ENCODE measurements at regions not wholly inside any gene's neighbourhood (a gene's known extent, or its start where the extent isn't known, plus 50 kb on each side); places are given as distances from the start of the nearest gene placed in this dataset.

- no peaks in the 10 kb centered on the region for H3K27me3 ChIP-seq (ENCODE audit: insufficient read depth, low read depth, low read length)
- no peaks in the 10 kb centered on the region for H3K9me3 ChIP-seq (ENCODE audit: low read length)
- H3K27ac ChIP-seq (ENCODE audit: low read length), result no peak overlapping the region
- no peaks in the 10 kb centered on the region for H3K79me2 ChIP-seq (replicated peaks; ENCODE audit: insufficient read depth, low read length)
- no peaks in the 10 kb centered on the region for H3F3A ChIP-seq (ENCODE audit: insufficient read depth, low read length, poor library complexity, severe bottlenecking)
- no peak overlapping the region for H3K4me3 ChIP-seq (ENCODE audit: low read length)
- no peak for TF ChIP-seq REST (IDR thresholded peaks at IDR 0.05; ENCODE audit: borderline replicate concordance)
- TF ChIP-seq TAF1 (IDR thresholded peaks at IDR 0.05; ENCODE audit: low read depth), result no peak
- no peak for TF ChIP-seq EP300 (conservative IDR thresholded peaks at IDR 0.05; ENCODE audit: poor library complexity, severe bottlenecking)
- no peak for TF ChIP-seq SMC3 (conservative IDR thresholded peaks at IDR 0.05; ENCODE audit: poor library complexity)
- TF ChIP-seq POLR2AphosphoS5 (IDR thresholded peaks at IDR 0.05), result no peak
- no peak for TF ChIP-seq RAD21 (conservative IDR thresholded peaks at IDR 0.05)
- TF ChIP-seq MXI1 (conservative IDR thresholded peaks at IDR 0.05; ENCODE audit: poor library complexity, severe bottlenecking), result no peak
- no peak for TF ChIP-seq EZH2 (IDR thresholded peaks at IDR 0.05; ENCODE audit: borderline replicate concordance, insufficient read depth, low read length, poor library complexity, severe bottlenecking)
- TF ChIP-seq, protein P1, sequence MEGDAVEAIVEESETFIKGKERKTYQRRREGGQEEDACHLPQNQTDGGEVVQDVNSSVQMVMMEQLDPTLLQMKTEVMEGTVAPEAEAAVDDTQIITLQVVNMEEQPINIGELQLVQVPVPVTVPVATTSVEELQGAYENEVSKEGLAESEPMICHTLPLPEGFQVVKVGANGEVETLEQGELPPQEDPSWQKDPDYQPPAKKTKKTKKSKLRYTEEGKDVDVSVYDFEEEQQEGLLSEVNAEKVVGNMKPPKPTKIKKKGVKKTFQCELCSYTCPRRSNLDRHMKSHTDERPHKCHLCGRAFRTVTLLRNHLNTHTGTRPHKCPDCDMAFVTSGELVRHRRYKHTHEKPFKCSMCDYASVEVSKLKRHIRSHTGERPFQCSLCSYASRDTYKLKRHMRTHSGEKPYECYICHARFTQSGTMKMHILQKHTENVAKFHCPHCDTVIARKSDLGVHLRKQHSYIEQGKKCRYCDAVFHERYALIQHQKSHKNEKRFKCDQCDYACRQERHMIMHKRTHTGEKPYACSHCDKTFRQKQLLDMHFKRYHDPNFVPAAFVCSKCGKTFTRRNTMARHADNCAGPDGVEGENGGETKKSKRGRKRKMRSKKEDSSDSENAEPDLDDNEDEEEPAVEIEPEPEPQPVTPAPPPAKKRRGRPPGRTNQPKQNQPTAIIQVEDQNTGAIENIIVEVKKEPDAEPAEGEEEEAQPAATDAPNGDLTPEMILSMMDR (IDR thresholded peaks at IDR 0.05; ENCODE audit: poor library complexity, severe bottlenecking), result no peak
- H3K9ac ChIP-seq (ENCODE audit: low read length), result no peak overlapping the region
- H3K4me2 ChIP-seq (ENCODE audit: low read length), result no peak overlapping the region
- H3K36me3 ChIP-seq (ENCODE audit: insufficient read depth, low read length), result no peaks in the 10 kb centered on the region
- H3K9me2 ChIP-seq (ENCODE audit: insufficient read depth, low read length), result no peaks in the 10 kb centered on the region
- no peak overlapping the region for H2AFZ ChIP-seq (ENCODE audit: low read depth, low read length)
- no peaks in the 10 kb centered on the region for H4K20me1 ChIP-seq (ENCODE audit: insufficient read depth)
Measured at GRCh38 chr21:25298512-25299491, 308.5 kb downstream of the MRPL39 start.

DNA sequence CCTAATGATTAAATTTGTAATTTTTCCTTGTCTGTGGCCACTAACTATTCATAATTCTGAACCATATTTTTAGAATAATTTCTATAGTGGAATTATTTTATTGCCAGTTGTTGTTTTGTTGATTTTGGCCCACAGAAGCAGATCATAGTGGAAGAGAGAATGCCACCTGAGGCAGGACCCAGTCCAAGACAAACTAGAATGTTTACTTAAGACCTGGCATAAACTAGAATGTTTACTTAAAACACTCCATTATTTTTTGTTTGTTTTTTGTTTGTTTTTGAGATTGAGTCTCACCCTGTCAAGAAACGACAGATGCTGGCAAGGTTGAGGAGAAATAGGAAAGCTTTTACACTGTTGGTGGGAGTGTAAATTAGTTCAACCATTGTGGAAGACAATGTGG is 310.2 kb downstream of the MRPL39 start:
- H3K4me2 ChIP-seq (ENCODE audit: low read length), result no peak overlapping the region
- H4K20me1 ChIP-seq (ENCODE audit: insufficient read depth), result no peaks in the 10 kb centered on the region
- TF ChIP-seq TAF1 (IDR thresholded peaks at IDR 0.05; ENCODE audit: low read depth) (no peak), POLR2AphosphoS5 (IDR thresholded peaks at IDR 0.05) (no peak), RAD21 (conservative IDR thresholded peaks at IDR 0.05) (no peak), REST (IDR thresholded peaks at IDR 0.05; ENCODE audit: borderline replicate concordance) (no peak), MXI1 (conservative IDR thresholded peaks at IDR 0.05; ENCODE audit: poor library complexity, severe bottlenecking) (no peak), SMC3 (conservative IDR thresholded peaks at IDR 0.05; ENCODE audit: poor library complexity) (no peak), EZH2 (IDR thresholded peaks at IDR 0.05; ENCODE audit: borderline replicate concordance, insufficient read depth, low read length, poor library complexity, severe bottlenecking) (no peak), EP300 (conservative IDR thresholded peaks at IDR 0.05; ENCODE audit: poor library complexity, severe bottlenecking) (no peak)
- TF ChIP-seq, protein P1 (IDR thresholded peaks at IDR 0.05; ENCODE audit: poor library complexity, severe bottlenecking), result no peak
- H3K9me3 ChIP-seq (ENCODE audit: low read length), result no peaks in the 10 kb centered on the region
- H3K27me3 ChIP-seq (ENCODE audit: insufficient read depth, low read depth, low read length), result no peaks in the 10 kb centered on the region
- no peaks in the 10 kb centered on the region for H3F3A ChIP-seq (ENCODE audit: insufficient read depth, low read length, poor library complexity, severe bottlenecking)
- no peak overlapping the region for H3K4me3 ChIP-seq (ENCODE audit: low read length)
- no peaks in the 10 kb centered on the region for H3K36me3 ChIP-seq (ENCODE audit: insufficient read depth, low read length)
- H3K9me2 ChIP-seq (ENCODE audit: insufficient read depth, low read length), result no peaks in the 10 kb centered on the region
- no peak overlapping the region for H2AFZ ChIP-seq (ENCODE audit: low read depth, low read length)
- H3K9ac ChIP-seq (ENCODE audit: low read length), result no peak overlapping the region
- H3K79me2 ChIP-seq (replicated peaks; ENCODE audit: insufficient read depth, low read length), result no peaks in the 10 kb centered on the region
- no peak overlapping the region for H3K27ac ChIP-seq (ENCODE audit: low read length)

All from neural cell (in vitro differentiated cells).